GM18499 (cell line): ENCODE measurements at regions not wholly inside any gene's neighbourhood (a gene's known extent, or its start where the extent isn't known, plus 50 kb on each side); places are given as distances from the start of the nearest gene placed in this dataset.
"Not testable (repeated sequence)": the region's sequence is repeated elsewhere in the genome, so short reads cannot be mapped to it uniquely, and the experiment has no call there.

Source experiments
- ATAC-seq: cut with Tn5 transposase; IDR thresholded peaks from one replicate; pipeline ENCODE4 v1.9.1; 2021; ENCODE audit warnings: moderate number of reproducible peaks; ENCODE audit not compliant: insufficient read depth, unreplicated experiment

DNA sequence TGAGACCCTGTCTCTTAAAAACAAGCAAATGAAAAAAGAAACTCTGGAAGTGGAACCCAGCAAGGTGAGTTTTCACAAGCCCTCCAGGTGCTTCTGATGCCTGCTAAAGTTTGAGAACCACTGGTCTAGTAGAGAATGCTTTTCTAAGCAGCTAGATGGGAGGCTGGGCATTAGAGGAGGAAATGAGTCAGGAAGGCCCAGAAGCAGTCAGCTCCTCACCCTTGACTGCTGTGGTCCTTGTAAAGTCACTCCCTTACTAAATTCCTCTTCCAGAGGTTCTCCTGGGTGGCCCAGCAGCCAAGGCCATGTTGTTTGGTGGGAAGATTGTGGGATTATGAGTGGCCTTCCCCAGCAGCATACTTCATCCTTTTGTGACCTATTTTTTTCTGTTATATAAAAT, 52.0 kb upstream of the FYN start:
- ATAC-seq = no peak

DNA sequence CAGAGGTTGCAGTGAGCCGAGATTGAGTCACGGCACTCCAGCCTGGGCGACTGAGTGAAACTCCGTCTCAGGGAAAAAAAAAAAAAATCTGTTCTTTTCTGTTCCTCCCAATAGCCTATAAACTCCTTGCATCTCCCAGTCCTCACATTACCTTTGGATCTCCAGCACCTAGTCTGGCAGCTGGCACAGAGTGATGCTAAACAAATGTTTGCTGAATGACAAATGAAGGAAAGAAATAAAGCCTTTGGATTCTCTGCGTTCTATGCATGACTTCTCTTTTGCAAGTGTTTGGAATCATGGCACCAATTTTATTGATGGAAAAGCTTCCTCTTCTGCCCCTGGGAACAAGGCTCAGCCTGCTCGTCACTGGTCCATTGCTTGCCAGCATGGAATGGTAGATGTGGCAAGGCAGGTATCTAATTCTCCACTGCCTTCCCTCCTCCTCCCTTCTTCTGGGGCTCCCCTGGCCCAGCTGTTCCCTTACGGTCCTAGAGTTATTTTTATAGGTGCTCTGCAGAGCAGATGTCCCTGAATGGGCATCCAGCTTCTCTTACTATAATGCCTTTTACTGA, 53.6 kb upstream of the FYN start:
- no peak for ATAC-seq

DNA sequence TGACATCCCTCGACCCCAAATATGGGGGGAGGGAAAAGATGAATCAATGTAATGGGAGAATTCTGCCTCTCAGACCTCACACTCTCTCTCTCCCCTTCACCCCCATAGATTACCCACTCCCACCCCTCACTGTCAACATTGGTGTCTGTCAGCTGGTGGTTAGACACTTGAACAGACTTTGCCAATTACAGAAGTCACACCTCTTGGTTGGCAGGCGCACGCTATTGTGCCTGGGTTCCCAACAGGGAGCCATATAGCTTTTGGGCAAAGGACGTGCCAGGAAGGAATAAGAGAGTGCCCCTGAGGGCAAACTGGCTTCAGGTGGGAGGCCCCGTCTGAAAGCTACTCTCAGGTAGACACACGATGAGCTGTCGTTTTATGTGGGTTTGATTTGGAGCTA, 54.1 kb upstream of the FYN start:
- no peak for ATAC-seq

DNA sequence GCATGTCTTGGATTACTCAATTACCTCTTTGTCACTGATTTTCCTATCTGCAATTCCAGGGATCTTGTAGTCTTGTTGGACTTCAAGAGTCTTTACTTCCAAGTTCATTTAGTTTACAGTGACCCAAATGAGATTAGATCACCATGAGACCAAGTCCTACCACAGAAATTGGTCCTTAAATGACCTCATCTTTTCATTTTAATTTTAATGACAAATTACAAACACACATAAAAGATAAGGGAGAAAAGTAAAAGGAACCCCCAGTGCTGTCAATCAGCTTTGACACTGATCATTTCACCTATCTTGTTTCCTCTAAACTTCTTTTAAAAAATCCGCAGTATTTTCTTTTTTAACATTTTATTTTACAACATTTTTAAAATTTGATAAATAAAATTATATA, 54.9 kb upstream of the FYN start:
- ATAC-seq = no peak

DNA sequence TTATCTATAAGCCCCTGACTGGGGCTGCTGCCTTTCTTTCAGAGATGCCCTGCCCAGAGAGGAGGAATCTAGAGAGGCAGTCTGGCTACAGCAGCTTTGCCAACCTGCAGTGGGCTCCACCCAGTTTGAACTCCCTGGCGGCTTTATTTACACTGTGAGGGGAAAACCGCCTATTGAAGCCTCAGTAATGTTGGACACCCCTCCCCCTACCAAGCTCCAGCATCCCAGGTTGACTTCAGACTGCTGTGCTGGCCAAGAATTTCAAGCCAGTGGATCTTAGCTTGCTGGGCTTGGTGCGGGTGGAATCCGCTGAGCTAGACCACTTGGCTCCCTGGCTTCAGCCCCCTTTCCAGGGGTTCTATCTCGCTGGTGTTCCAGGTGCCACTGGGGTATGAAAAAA, 61.4 kb upstream of the FYN start:
- ATAC-seq = not testable (repeated sequence)

DNA sequence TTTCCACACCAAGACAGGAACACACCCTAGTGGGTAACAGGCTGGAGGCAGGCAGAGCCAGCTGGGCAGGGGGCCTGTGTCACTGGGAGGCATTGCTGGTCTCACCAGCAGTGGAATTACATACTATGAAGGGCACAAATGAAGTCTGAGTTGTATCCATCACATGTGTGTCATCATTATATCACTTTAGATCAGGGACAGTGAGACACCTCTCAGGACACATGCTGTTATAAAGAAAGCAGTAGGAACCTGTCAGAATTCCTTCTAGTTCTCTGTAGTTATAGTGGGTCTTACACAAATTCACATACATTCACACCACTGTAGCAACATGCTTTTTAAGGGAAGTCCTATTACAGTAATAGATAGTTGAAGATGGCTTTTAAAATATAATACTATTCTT, 63.5 kb upstream of the FYN start:
- no peak for ATAC-seq

DNA sequence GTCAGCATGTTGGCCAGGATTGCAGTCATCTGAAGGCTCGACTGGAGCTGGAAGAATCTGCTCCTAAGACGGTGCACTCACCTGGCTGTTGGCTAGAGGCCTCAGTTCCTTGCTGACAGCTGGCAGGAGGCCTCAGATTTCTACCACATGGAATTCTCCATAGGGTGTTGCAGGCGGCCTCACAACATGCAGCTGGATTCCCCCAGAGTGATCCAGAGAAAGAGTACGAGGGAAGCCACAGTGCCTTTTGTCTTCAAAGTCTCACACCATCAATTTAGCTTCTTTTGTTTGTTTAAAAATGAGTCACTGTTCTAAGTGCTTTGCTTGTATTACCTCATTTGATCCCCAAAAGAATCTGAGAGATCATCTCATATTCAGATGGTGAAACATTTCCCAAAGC, 65.5 kb upstream of the FYN start:
- no peak for ATAC-seq

DNA sequence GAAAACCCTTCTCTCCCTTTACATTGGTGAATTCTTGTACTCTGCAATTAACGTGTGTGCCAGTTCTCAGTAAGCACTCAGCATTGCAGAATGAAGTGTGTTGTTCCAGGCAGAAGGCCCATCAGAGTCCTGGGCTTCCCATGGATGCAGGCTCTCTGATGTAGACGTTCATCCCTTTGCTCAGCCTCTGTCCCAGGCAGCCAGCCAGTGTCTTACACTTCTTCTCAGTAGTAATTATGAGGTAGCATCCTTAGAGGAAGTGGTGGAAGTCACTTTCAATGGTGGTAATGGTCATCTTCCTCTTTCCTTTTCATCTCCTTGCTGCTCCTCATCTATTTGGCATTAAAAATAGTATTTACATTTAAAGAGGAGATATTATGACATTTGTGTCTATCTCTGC, 66.7 kb upstream of the FYN start:
- no peak for ATAC-seq

DNA sequence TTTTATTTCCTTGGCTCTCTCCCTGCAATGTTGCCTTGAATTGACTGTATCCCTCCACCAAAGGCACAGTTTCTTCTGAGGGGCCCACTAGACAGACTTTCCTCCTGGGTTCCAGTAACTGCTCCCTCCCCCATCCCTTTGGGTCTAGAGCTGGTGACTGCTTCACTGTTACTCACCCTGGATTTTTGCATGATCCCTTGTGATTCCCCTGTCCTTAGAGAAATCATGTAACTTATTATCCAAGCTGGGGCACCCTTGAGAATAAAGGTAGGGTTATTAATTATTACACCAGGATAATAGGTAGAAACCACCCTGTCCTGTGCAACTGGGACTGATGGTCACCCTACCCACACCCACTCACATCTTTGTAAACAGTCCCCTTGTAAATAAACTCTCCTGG, 67.5 kb upstream of the FYN start:
- ATAC-seq = no peak

- ATAC-seq = no peak
These were observed 68.6 kb upstream of the FYN start for GRCh38 chr6:111941686-111942330.

DNA sequence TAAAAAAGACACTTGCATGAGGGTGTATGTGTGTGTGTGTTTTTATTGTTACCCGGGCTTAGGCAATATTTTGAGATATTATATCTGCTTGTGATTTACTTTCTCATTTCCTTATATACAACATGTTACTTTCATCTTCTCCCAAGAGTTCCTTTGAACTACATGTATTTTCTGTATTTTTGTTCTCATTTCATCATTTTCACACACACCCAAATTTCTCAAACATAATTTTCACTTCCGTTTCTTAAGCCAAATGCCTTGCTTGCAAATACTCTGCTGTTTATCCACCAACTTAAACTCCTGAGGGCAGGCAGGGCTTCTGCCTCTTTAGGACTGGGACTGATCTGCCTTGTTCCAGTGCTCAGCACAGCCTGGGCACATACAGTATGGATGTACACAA, 69.3 kb upstream of the FYN start:
- ATAC-seq = no peak

DNA sequence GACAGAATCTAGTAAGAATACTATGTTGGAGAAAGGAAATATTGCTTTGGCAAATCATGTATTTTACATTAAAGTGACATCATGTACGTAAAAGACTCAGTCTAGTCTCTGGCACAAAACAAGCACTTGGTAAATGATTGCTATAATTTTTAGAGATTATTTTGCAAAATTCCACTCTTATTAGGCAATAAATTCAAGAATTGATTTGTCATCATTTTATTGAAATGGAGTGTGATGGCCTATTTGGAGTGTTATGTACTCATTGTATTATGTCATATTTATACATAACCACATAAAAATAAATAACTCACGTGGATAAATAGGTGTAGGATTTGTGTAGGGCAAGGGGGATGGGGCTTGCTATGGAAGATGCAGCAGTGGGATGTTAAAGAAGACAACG, 70.0 kb upstream of the FYN start:
- ATAC-seq = no peak

DNA sequence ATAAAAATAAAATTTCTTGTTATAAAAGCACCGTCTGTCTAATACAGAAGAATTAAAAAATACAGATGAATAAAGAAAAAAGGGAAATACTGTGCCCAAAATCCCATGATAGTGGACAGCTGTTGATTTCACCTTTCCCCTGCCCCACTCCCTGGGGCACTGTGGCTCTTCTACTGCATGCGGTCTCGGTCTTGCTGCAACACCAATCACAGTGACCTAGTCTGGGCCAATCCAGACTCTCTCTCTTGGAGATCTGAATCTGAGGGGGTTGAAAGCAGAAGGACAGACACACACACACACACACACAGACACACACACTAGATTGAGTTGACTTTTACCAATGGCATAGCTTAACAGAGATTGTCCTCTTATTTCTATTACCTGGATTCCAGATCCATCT, 70.5 kb upstream of the FYN start:
- no peak for ATAC-seq

DNA sequence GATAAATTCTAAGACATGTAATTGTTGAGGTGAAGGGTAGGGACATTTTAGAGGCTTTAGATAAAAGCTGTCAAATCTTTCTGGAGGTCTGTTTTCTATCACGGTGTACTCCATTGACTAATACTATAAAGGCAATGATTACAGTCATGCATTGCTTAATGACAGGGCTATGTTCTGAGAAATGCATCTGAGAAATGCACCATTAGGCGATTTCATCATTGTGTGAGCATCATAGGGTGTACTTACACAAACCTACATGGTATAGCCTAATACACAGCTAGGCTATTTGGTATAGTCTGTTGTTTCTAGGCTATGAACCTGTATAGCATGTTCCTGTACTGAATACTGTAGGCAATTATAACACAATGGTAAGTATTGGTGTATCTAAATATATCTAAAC, 71.3 kb upstream of the FYN start:
- ATAC-seq = no peak

GRCh38 chr6:111949546-111949945, 76.3 kb upstream of the FYN start:
- no peak for ATAC-seq

- not testable (repeated sequence) for ATAC-seq
These were observed 76.7 kb upstream of the FYN start for GRCh38 chr6:111949984-111950383.

DNA sequence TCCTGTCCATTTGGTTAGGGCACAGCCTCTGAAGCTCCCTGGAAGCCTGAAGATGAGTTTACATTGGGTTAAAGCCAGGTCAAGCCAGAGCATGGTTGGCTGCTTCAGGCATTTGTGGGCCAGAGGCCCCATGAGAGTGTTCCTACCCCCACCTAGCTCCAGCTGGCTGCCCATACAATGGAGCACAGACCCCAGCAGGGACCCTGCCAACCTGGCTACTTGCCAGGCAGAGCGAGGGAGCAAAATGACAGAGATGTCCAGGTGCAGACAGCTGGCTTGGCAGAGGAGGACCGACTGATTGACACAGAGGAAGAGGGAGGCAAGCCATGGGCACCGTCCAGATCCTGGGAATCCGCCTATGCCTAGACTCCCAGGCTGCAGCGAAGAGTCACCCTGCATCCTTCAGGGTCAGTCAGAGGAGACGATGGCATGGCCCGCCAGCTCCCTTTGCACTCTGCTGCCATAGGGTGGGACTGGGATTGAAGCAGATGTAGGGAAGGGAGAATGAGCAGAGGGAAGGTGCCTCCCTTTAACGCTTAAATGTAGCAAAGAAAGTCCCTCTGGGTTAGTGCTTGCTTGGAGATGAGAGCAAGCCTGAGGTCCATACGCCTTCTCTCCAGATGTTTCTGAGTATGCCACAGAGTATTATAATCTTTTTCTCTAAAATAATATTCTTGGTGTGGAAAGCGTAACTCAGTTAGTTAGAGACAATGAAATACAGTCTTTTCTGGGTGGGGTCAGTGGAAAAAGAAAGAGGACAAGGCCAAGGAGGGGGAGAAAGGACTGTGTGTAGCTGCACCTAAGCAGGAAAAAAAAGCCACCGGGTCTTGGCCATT, 77.6 kb upstream of the FYN start:
- no peak for ATAC-seq

- no peak for ATAC-seq
These were observed 78.3 kb upstream of the FYN start for GRCh38 chr6:111951497-111952085.

DNA sequence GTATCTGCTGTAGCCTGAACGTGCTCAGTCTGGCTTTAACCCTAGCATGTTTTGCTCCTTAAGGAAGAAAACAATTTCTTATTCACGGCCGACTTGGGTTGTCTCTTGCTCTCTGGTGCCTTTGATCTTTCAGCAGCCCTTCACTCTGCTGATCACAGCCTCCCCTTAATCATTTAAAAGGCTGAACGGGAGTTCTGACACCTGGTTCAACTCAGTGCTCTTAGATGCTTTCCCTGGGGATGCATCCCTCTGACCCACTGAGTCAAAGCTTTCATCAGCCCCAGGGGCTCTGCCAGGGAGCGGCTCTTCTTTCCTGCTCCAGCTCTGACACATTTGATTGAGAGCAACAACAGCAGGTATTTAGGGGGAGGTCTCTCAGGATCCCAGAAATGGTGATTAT, 79.0 kb upstream of the FYN start:
- no peak for ATAC-seq

- ATAC-seq = no peak
These were observed 79.7 kb upstream of the FYN start for GRCh38 chr6:111952821-111953540.

- no peak for ATAC-seq
These were observed 82.8 kb upstream of the FYN start for GRCh38 chr6:111956098-111956497.
